NB4 (cell line): ENCODE measurements at regions not wholly inside any gene's neighbourhood (a gene's known extent, or its start where the extent isn't known, plus 50 kb on each side); places are given as distances from the start of the nearest gene placed in this dataset.

ENCODE experiments used
- CTCF ChIP-seq: IDR thresholded peaks from one replicate; pipeline ENCODE4 v1.5.1; 2012; ENCODE audit warnings: low read depth, low read length
- POLR2A ChIP-seq: IDR thresholded peaks from 2 replicates; pipeline ENCODE4 v1.6.1; 2011; ENCODE audit warnings: mild to moderate bottlenecking; ENCODE audit not compliant: insufficient read length; ENCODE audit errors: extremely low read depth

GRCh38 chr5:153318556-153318955 is 171.9 kb upstream of the GRIA1 start:
- TF ChIP-seq POLR2A (no peak), CTCF (no peak)
